ENCODE measurements at regions not wholly inside any gene's neighbourhood (a gene's known extent, or its start where the extent isn't known, plus 50 kb on each side); places are given as distances from the start of the nearest gene placed in this dataset.
"Not testable (repeated sequence)": the region's sequence is repeated elsewhere in the genome, so short reads cannot be mapped to it uniquely, and the experiment has no call there.

- Mint-ChIP-seq H3K36me3 (ENCODE audit: low read depth) (no peaks in the 10 kb centered on the region), H3K4me3 (no peak overlapping the region), H3K9me3 (ENCODE audit: low read depth) (no peaks in the 10 kb centered on the region), H3K27ac (no peak overlapping the region), H3K4me1 (no peaks in the 10 kb centered on the region), H3K27me3 (peaks cover 12% of the 10 kb centered on the region)
- intact Hi-C loops (cut with DNase I, micrococcal nuclease) = no loop called here
- ATAC-seq = no peak
- POLR2A ChIA-PET = no interaction called here
- no peak for DNase-seq
- CTCF ChIA-PET = no interaction called here
Measured at GRCh38 chr5:88089719-88090390, 178.8 kb downstream of the TMEM161B start.

- H3K27ac Mint-ChIP-seq = no peak overlapping the region
- intact Hi-C loops (cut with DNase I, micrococcal nuclease) = no loop called here
- no peak for DNase-seq
- no peaks in the 10 kb centered on the region for H3K9me3 Mint-ChIP-seq (ENCODE audit: low read depth)
- no peak overlapping the region for H3K4me3 Mint-ChIP-seq
- no peaks in the 10 kb centered on the region for H3K36me3 Mint-ChIP-seq (ENCODE audit: low read depth)
- ChIA-PET CTCF (no interaction called here), POLR2A (no interaction called here)
- H3K4me1 Mint-ChIP-seq = no peaks in the 10 kb centered on the region
- peaks cover 10% of the 10 kb centered on the region for H3K27me3 Mint-ChIP-seq
- no peak for ATAC-seq
Measured at GRCh38 chr5:88085462-88085861, 183.2 kb downstream of the TMEM161B start.

- no peaks in the 10 kb centered on the region for H3K9me3 Mint-ChIP-seq (ENCODE audit: low read depth)
- POLR2A ChIA-PET = no interaction called here
- ATAC-seq (no peak), DNase-seq (no peak)
- intact Hi-C loops (cut with DNase I, micrococcal nuclease) = no loop called here
- H3K27ac Mint-ChIP-seq = no peak overlapping the region
- no peaks in the 10 kb centered on the region for H3K36me3 Mint-ChIP-seq (ENCODE audit: low read depth)
- no peak overlapping the region for H3K4me3 Mint-ChIP-seq
- CTCF ChIA-PET = no interaction called here
- peaks cover 10% of the 10 kb centered on the region for H3K27me3 Mint-ChIP-seq
- no peaks in the 10 kb centered on the region for H3K4me1 Mint-ChIP-seq
Measured at GRCh38 chr5:88081877-88082276, 186.8 kb downstream of the TMEM161B start.

- POLR2A ChIA-PET = no interaction called here
- intact Hi-C loops (cut with DNase I, micrococcal nuclease) = no loop called here
- CTCF ChIA-PET = no interaction called here
- peaks cover 7% of the 10 kb centered on the region for H3K9me3 Mint-ChIP-seq (ENCODE audit: low read depth)
- no peaks in the 10 kb centered on the region for H3K27me3 Mint-ChIP-seq
- H3K27ac Mint-ChIP-seq = no peak overlapping the region
- no peak overlapping the region for H3K4me3 Mint-ChIP-seq
- H3K4me1 Mint-ChIP-seq = no peaks in the 10 kb centered on the region
- ATAC-seq (peak; percentile 57), DNase-seq (no peak)
- no peaks in the 10 kb centered on the region for H3K36me3 Mint-ChIP-seq (ENCODE audit: low read depth)
Measured at GRCh38 chr5:88063813-88064212, 204.8 kb downstream of the TMEM161B start.

GRCh38 chr5:88060194-88060593 is 208.5 kb downstream of the TMEM161B start:
- Mint-ChIP-seq H3K27ac (no peak overlapping the region), H3K27me3 (no peaks in the 10 kb centered on the region), H3K4me1 (no peaks in the 10 kb centered on the region), H3K36me3 (ENCODE audit: low read depth) (no peaks in the 10 kb centered on the region), H3K4me3 (no peak overlapping the region), H3K9me3 (ENCODE audit: low read depth) (peaks cover 7% of the 10 kb centered on the region)
- no peak for ATAC-seq
- ChIA-PET POLR2A (no interaction called here), CTCF (no interaction called here)
- intact Hi-C loops (cut with DNase I, micrococcal nuclease) = no loop called here
- DNase-seq = no peak

- ATAC-seq (no peak), DNase-seq (no peak)
- no peaks in the 10 kb centered on the region for H3K36me3 Mint-ChIP-seq (ENCODE audit: low read depth)
- H3K4me1 Mint-ChIP-seq = no peaks in the 10 kb centered on the region
- peaks cover 9% of the 10 kb centered on the region for H3K9me3 Mint-ChIP-seq (ENCODE audit: low read depth)
- intact Hi-C loops (cut with DNase I, micrococcal nuclease) = no loop called here
- H3K4me3 Mint-ChIP-seq = no peak overlapping the region
- no peak overlapping the region for H3K27ac Mint-ChIP-seq
- ChIA-PET CTCF (no interaction called here), POLR2A (no interaction called here)
- H3K27me3 Mint-ChIP-seq = no peaks in the 10 kb centered on the region
Measured at GRCh38 chr5:88058625-88059024, 210.0 kb downstream of the TMEM161B start.

- ATAC-seq; intact Hi-C loops (cut with DNase I, micrococcal nuclease): not testable (repeated sequence)
Measured at GRCh38 chr5:88052468-88052867, 216.2 kb downstream of the TMEM161B start.

GRCh38 chr5:88051148-88051547 is 217.5 kb downstream of the TMEM161B start:
- Mint-ChIP-seq H3K36me3 (ENCODE audit: low read depth) (no peaks in the 10 kb centered on the region), H3K27ac (no peak overlapping the region), H3K27me3 (no peaks in the 10 kb centered on the region), H3K4me3 (no peak overlapping the region), H3K4me1 (no peaks in the 10 kb centered on the region), H3K9me3 (ENCODE audit: low read depth) (peaks cover 2% of the 10 kb centered on the region)
- intact Hi-C loops (cut with DNase I, micrococcal nuclease) = no loop called here
- DNase-seq (no peak), ATAC-seq (no peak)
- ChIA-PET CTCF (no interaction called here), POLR2A (no interaction called here)

More at GRCh38 chr5:88052468-88052867, 216.2 kb downstream of the TMEM161B start:
- H3K27ac Mint-ChIP-seq; DNase-seq; CTCF ChIA-PET; H3K36me3 Mint-ChIP-seq (ENCODE audit: low read depth); H3K4me3 Mint-ChIP-seq; H3K27me3 Mint-ChIP-seq; POLR2A ChIA-PET; H3K9me3 Mint-ChIP-seq (ENCODE audit: low read depth); H3K4me1 Mint-ChIP-seq: not testable (repeated sequence)

GRCh38 chr5:88049737-88050136 is 218.9 kb downstream of the TMEM161B start:
- H3K9me3 Mint-ChIP-seq (ENCODE audit: low read depth) = peaks cover 2% of the 10 kb centered on the region
- POLR2A ChIA-PET = no interaction called here

GRCh38 chr5:88049156-88049555 is 219.5 kb downstream of the TMEM161B start:
- intact Hi-C loops (cut with DNase I, micrococcal nuclease) = no loop called here
- H3K36me3 Mint-ChIP-seq (ENCODE audit: low read depth) = no peaks in the 10 kb centered on the region
- POLR2A ChIA-PET = no interaction called here
- H3K9me3 Mint-ChIP-seq (ENCODE audit: low read depth) = no peaks in the 10 kb centered on the region
- DNase-seq (no peak), ATAC-seq (no peak)
- no peak overlapping the region for H3K27ac Mint-ChIP-seq
- H3K4me3 Mint-ChIP-seq = no peak overlapping the region
- no peaks in the 10 kb centered on the region for H3K4me1 Mint-ChIP-seq
- CTCF ChIA-PET = no interaction called here
- no peaks in the 10 kb centered on the region for H3K27me3 Mint-ChIP-seq

More at GRCh38 chr5:88049737-88050136, 218.9 kb downstream of the TMEM161B start:
- DNase-seq (no peak), ATAC-seq (no peak)
- no peak overlapping the region for H3K27ac Mint-ChIP-seq
- H3K4me3 Mint-ChIP-seq = no peak overlapping the region
- no peaks in the 10 kb centered on the region for H3K4me1 Mint-ChIP-seq
- intact Hi-C loops (cut with DNase I, micrococcal nuclease) = no loop called here
- CTCF ChIA-PET = no interaction called here
- H3K27me3 Mint-ChIP-seq = no peaks in the 10 kb centered on the region
- H3K36me3 Mint-ChIP-seq (ENCODE audit: low read depth) = no peaks in the 10 kb centered on the region

- H3K27me3 Mint-ChIP-seq = peaks cover 2% of the 10 kb centered on the region
- H3K36me3 Mint-ChIP-seq (ENCODE audit: low read depth) = no peaks in the 10 kb centered on the region
- ChIA-PET CTCF (no interaction called here), POLR2A (no interaction called here)
- DNase-seq = no peak
- no peaks in the 10 kb centered on the region for H3K4me1 Mint-ChIP-seq
- no peaks in the 10 kb centered on the region for H3K9me3 Mint-ChIP-seq (ENCODE audit: low read depth)
- H3K4me3 Mint-ChIP-seq = no peak overlapping the region
- H3K27ac Mint-ChIP-seq = no peak overlapping the region
- intact Hi-C loops (cut with DNase I, micrococcal nuclease) = no loop called here
- no peak for ATAC-seq
Measured at GRCh38 chr5:88045931-88046461, 222.6 kb downstream of the TMEM161B start.

- POLR2A ChIA-PET = no interaction called here
- intact Hi-C loops (cut with DNase I, micrococcal nuclease) = no loop called here
- Mint-ChIP-seq H3K9me3 (ENCODE audit: low read depth) (no peaks in the 10 kb centered on the region), H3K4me3 (no peak overlapping the region), H3K27me3 (peaks cover 2% of the 10 kb centered on the region), H3K4me1 (no peaks in the 10 kb centered on the region), H3K27ac (no peak overlapping the region), H3K36me3 (ENCODE audit: low read depth) (no peaks in the 10 kb centered on the region)
- ATAC-seq = no peak
- DNase-seq = no peak
- CTCF ChIA-PET = no interaction called here
Measured at GRCh38 chr5:88045165-88045564, 223.5 kb downstream of the TMEM161B start.

- ChIA-PET CTCF (no interaction called here), POLR2A (no interaction called here)
- intact Hi-C loops (cut with DNase I, micrococcal nuclease) = no loop called here
- H3K4me3 Mint-ChIP-seq = no peak overlapping the region
- DNase-seq = no peak
- H3K36me3 Mint-ChIP-seq (ENCODE audit: low read depth) = no peaks in the 10 kb centered on the region
- no peaks in the 10 kb centered on the region for H3K9me3 Mint-ChIP-seq (ENCODE audit: low read depth)
- no peak overlapping the region for H3K27ac Mint-ChIP-seq
- no peaks in the 10 kb centered on the region for H3K27me3 Mint-ChIP-seq
- no peaks in the 10 kb centered on the region for H3K4me1 Mint-ChIP-seq
- no peak for ATAC-seq
Measured at GRCh38 chr5:88034520-88034919, 234.1 kb downstream of the TMEM161B start.

Data from activated CD4-positive, alpha-beta T cell treated with anti-CD3 and anti-CD28 coated beads for 36 hours (primary cell).